Fibroblast of mammary gland (primary cell): ENCODE measurements at regions not wholly inside any gene's neighbourhood (a gene's known extent, or its start where the extent isn't known, plus 50 kb on each side); places are given as distances from the start of the nearest gene placed in this dataset.

Experiments used
- DNase-seq: peaks from one replicate; pipeline ENCODE4 v3.0.0-alpha.2; 2010; ENCODE audit warnings: low read depth
- H3K4me3 ChIP-seq: 2 replicates; pipeline ENCODE4 v1.5.1; 2011; ENCODE audit warnings: low read depth, mild to moderate bottlenecking, low read length, moderate library complexity; ENCODE audit not compliant: control insufficient read depth
- CTCF ChIP-seq: conservative IDR thresholded peaks from 2 replicates; pipeline ENCODE4 v1.5.1; 2011; ENCODE audit warnings: low read depth, low read length, inconsistent platforms; ENCODE audit not compliant: control insufficient read depth, insufficient read depth

GRCh38 chr6:119649531-119649930 lies 300.0 kb upstream of the MAN1A1 start:
- TF ChIP-seq CTCF = no peak
- no peak for DNase-seq
- no peak overlapping the region for H3K4me3 ChIP-seq

- TF ChIP-seq CTCF = no peak
- DNase-seq = peak; percentile 46
- H3K4me3 ChIP-seq = no peak overlapping the region
Measured at GRCh38 chr6:119647309-119647708, 297.7 kb upstream of the MAN1A1 start.

- DNase-seq = no peak
- H3K4me3 ChIP-seq = no peak overlapping the region
- no peak for TF ChIP-seq CTCF
Measured at GRCh38 chr6:119643876-119644275, 294.3 kb upstream of the MAN1A1 start.

GRCh38 chr6:119637768-119638167 lies 288.2 kb upstream of the MAN1A1 start:
- H3K4me3 ChIP-seq = no peak overlapping the region
- TF ChIP-seq CTCF = no peak
- no peak for DNase-seq

- no peak overlapping the region for H3K4me3 ChIP-seq
- no peak for TF ChIP-seq CTCF
- no peak for DNase-seq
Measured at GRCh38 chr6:119636060-119636459, 286.5 kb upstream of the MAN1A1 start.

GRCh38 chr6:119633461-119633860 lies 283.9 kb upstream of the MAN1A1 start:
- H3K4me3 ChIP-seq = no peak overlapping the region
- no peak for DNase-seq
- TF ChIP-seq CTCF = no peak

- no peak for DNase-seq
- TF ChIP-seq CTCF = no peak
- H3K4me3 ChIP-seq = no peak overlapping the region
Measured at GRCh38 chr6:119630561-119631192, 281.1 kb upstream of the MAN1A1 start.
